BLaER1 treated with 17β-estradiol and CSF1 and Interleukin-3, amounts not matched to agents 10 nM and 100 nM (cell line): ENCODE measurements at regions not wholly inside any gene's neighbourhood (a gene's known extent, or its start where the extent isn't known, plus 50 kb on each side); places are given as distances from the start of the nearest gene placed in this dataset.

Experiments
- H3K27ac ChIP-seq, 11 experiments: shearing (Covaris generic); formaldehyde crosslinking; 2 replicates each; pipeline ENCODE4 v1.8.1; 2022
- H3K27me3 ChIP-seq, 11 experiments: shearing (Covaris generic); formaldehyde crosslinking; 2 replicates each; pipeline ENCODE4 v1.8.1; 2022
- H3K36me3 ChIP-seq, 11 experiments: shearing (Covaris generic); formaldehyde crosslinking; 2 replicates each; pipeline ENCODE4 v1.8.1; 2022
- H3K4me1 ChIP-seq, 10 experiments: shearing (Covaris generic); formaldehyde crosslinking; 2 replicates each; pipeline ENCODE4 v1.8.1; 2022
- H3K4me2 ChIP-seq, 11 experiments: shearing (Covaris generic); formaldehyde crosslinking; 2 replicates each; pipeline ENCODE4 v1.8.1; 2022
- H3K4me3 ChIP-seq, 10 experiments: shearing (Covaris generic); formaldehyde crosslinking; 2 replicates each; pipeline ENCODE4 v1.8.1; 2022
- H3K9ac ChIP-seq, 11 experiments: shearing (Covaris generic); formaldehyde crosslinking; 2 replicates each; pipeline ENCODE4 v1.8.1; 2022
- H3K9me3 ChIP-seq, 11 experiments: shearing (Covaris generic); formaldehyde crosslinking; replicated peaks in 1 of 11; 2 replicates each; pipeline ENCODE4 v1.8.1; 2022
- H4K20me1 ChIP-seq, 11 experiments: shearing (Covaris generic); formaldehyde crosslinking; 2 replicates each; pipeline ENCODE4 v1.8.1; 2022
- Cebpa-rat ChIP-seq, 11 experiments: shearing (Covaris generic); IDR thresholded peaks; 2 replicates each; pipeline ENCODE4 v1.8.1; 2022

DNA sequence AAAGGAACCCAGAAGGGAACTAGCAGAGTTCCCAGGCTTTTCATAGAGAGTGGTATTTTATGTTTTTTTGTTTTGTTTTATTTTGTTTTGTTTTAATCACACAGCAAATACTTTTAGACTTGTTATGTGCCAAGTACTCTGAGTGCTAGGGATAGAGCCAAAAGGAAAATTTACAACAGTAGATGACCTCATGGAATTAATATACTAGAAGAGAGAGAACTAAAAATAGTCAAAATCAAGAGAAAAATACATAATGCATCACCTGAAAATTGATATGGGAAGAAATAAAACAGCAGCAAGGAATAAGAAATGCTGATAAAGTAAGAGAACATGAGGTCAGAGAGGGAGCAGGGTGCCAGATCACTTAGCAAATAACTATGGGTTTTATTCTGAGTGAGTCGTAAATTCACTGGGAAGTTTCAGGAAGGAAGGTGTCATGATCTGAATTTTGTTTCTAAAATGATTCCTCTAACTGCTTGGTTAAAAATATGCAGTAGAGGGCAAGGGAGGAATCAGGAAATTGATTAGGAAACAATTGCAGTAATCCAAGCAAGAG is 351.0 kb downstream of the ANKRD7 start:
- Histone ChIP-seq H3K4me2 (no peak overlapping the region), H4K20me1 (no peaks in the 10 kb centered on the region), H3K4me1 (no peaks in the 10 kb centered on the region), H3K9me3 (no peaks in the 10 kb centered on the region), H3K27me3 (no peaks in the 10 kb centered on the region), H3K4me3 (no peak overlapping the region), H3K9ac (no peak overlapping the region), H3K36me3 (no peaks in the 10 kb centered on the region), H3K27ac (no peak overlapping the region)
- no peak for TF ChIP-seq Cebpa-rat (IDR thresholded peaks at IDR 0.05)

DNA sequence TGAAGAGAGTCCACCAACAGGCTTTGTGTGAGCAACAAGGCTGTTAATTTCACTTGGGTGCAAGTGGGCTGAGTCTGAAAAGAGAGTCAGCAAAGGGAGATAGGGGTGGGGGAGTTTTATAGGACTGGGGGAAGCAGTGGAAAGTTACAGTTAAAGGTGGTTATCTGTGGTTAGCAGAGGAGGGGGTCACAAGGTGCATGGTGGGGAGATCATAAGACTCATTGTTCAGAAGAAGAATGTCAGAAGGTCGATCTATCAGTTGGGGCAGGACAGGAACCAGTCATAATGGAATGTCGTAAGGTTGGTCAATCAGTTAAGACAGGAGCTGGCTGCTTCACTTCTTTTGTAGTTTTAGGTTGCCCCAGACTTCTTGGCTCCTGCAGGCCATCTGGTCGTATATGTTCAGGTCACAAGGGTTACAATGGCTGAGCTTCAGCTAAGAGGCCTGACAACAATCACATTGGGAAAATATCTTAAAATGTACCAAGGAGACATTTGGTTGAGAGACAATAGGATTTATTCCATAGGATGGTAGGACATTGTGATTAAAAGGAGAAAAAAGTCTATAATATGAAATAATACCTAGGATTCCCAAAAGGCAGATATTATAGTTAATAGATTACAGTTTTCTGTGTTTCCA is 356.4 kb downstream of the ANKRD7 start:
- Histone ChIP-seq H3K9ac (no peak overlapping the region), H4K20me1 (no peaks in the 10 kb centered on the region), H3K9me3 (peaks cover 0 to 4% (median 0%) of the 10 kb centered on the region in 11 experiments; a peak in 2 of 22 replicates), H3K27me3 (no peaks in the 10 kb centered on the region), H3K4me1 (no peaks in the 10 kb centered on the region), H3K4me3 (no peak overlapping the region), H3K36me3 (no peaks in the 10 kb centered on the region), H3K27ac (no peak overlapping the region), H3K4me2 (no peak overlapping the region)
- no peak for TF ChIP-seq Cebpa-rat (IDR thresholded peaks at IDR 0.05)

DNA sequence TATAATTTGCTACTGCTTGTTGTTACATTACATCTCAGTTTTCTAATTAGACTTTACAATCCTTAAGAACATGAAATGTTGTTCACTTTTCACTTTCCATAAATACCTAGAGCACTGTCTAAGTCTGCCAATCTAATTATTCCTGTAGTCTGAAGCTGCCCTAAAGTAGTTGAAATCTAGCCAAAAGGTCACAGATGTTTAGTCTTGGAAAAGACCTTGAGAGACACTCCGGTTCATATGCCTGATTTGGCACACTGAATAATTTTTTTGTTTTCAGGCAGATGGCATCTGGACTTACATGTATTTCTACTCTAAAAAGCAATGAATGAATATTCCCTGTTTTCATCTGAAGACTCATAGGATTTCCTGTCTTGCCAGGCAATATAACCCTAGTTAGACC is 359.1 kb downstream of the ANKRD7 start:
- no peaks in the 10 kb centered on the region for H3K4me1 ChIP-seq
- TF ChIP-seq Cebpa-rat (IDR thresholded peaks at IDR 0.05) = no peak
- no peak overlapping the region for H3K4me2 ChIP-seq
- no peak overlapping the region for H3K4me3 ChIP-seq
- H3K9me3 ChIP-seq = peaks cover 12 to 26% (median 22%) of the 10 kb centered on the region in 11 experiments
- H4K20me1 ChIP-seq = no peaks in the 10 kb centered on the region
- no peaks in the 10 kb centered on the region for H3K27me3 ChIP-seq
- H3K36me3 ChIP-seq = no peaks in the 10 kb centered on the region
- H3K9ac ChIP-seq = no peak overlapping the region
- no peak overlapping the region for H3K27ac ChIP-seq

DNA sequence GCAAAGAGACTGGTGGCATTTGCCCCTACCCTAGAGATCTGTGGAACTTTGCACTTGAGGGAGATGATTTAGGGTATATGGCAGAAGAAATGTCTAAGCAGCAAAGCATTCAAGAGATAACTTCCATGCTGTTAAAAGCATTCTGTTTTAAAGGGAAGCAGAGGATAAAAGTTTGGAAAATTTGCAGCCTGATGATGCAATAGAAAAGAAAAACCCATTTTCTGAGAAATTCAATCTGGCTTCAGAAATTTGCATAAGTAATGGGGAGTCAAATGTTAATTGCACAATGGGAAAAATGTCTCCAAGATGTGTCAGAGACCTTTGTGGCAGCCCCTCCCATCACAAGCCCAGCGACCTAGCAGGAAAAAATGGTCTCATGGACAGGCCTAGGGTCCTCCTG is 361.7 kb downstream of the ANKRD7 start:
- H3K27me3 ChIP-seq = no peaks in the 10 kb centered on the region
- H3K27ac ChIP-seq = no peak overlapping the region
- no peak overlapping the region for H3K4me2 ChIP-seq
- no peak overlapping the region for H3K9ac ChIP-seq
- no peak overlapping the region for H3K4me3 ChIP-seq
- no peaks in the 10 kb centered on the region for H3K36me3 ChIP-seq
- no peaks in the 10 kb centered on the region for H4K20me1 ChIP-seq
- no peaks in the 10 kb centered on the region for H3K4me1 ChIP-seq
- peaks cover 12 to 26% (median 22%) of the 10 kb centered on the region in 11 experiments for H3K9me3 ChIP-seq
- TF ChIP-seq Cebpa-rat (IDR thresholded peaks at IDR 0.05) = peak in 2 of 11 experiments; percentile 16 to 22; a peak in 1 of 22 replicates

DNA sequence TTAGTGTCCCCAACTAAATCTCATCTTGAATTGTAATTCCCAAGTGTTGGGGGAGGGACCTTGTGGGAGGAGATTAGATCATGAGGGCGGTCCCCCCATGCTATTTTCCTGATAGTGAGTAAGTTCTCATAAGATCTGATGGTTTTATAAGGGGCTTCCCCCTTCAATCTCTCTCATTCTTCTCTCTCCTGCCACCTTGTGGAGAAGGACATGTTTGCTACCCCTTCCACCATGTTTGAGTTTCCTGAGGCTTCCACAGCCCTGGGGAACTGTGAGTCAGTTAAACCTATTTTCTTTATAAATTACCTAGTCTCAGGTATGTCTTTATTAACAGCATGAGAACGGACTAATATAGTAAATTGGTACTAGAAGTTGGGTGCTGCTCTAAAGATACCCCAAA is 365.6 kb downstream of the ANKRD7 start:
- Histone ChIP-seq H3K4me2 (no peak overlapping the region), H3K27ac (no peak overlapping the region), H4K20me1 (no peaks in the 10 kb centered on the region), H3K9me3 (peaks cover 12 to 26% (median 22%) of the 10 kb centered on the region in 11 experiments), H3K36me3 (no peaks in the 10 kb centered on the region), H3K27me3 (no peaks in the 10 kb centered on the region), H3K9ac (no peak overlapping the region), H3K4me3 (no peak overlapping the region), H3K4me1 (no peaks in the 10 kb centered on the region)
- no peak for TF ChIP-seq Cebpa-rat (IDR thresholded peaks at IDR 0.05)

DNA sequence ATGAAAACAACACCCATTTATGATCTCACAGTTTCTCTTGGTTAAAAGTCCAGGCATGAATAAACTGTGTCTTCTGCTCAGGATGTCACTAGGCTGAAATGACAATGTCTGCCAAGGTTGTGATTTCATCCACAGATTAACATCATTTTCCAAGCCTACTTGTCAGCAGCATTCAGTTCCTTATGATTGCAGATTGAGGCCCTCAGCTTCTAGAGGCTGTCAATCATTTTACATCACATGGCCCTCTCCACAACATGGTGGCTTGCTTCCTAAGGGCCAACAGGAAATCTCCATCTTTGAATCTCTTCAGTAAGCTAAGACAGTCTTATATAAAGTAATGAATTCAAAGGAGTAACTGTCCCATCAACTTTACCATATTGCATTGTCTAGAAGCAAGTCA is 377.6 kb downstream of the ANKRD7 start:
- no peaks in the 10 kb centered on the region for H3K4me1 ChIP-seq
- H3K36me3 ChIP-seq = no peaks in the 10 kb centered on the region
- no peak for TF ChIP-seq Cebpa-rat (IDR thresholded peaks at IDR 0.05)
- no peak overlapping the region for H3K4me2 ChIP-seq
- H3K4me3 ChIP-seq = no peak overlapping the region
- H3K27me3 ChIP-seq = no peaks in the 10 kb centered on the region
- peaks cover 0 to 5% (median 0%) of the 10 kb centered on the region in 11 experiments; a peak in 2 of 22 replicates for H3K9me3 ChIP-seq
- no peak overlapping the region for H3K27ac ChIP-seq
- no peak overlapping the region for H3K9ac ChIP-seq
- no peaks in the 10 kb centered on the region for H4K20me1 ChIP-seq

DNA sequence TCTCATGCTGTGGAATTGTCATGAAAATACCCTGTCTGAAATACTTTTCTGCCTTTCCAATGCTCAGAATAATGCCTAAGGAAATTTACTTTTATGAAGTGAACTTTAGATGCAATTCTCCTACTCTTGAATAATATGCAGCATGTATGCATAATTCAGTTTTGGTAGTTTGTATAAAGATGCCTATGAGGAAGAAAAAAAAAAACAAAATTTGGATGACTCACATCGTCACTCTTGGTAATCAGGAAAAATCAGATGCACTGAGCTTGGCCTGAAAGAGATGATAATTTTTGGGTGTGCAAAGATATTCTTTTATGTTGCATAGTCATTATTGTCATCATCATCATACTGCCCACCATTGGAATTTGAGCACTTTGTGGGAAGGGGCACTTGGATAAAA is 382.1 kb downstream of the ANKRD7 start:
- Histone ChIP-seq H4K20me1 (no peaks in the 10 kb centered on the region), H3K36me3 (no peaks in the 10 kb centered on the region), H3K9ac (no peak overlapping the region), H3K4me1 (no peaks in the 10 kb centered on the region), H3K9me3 (no peaks in the 10 kb centered on the region), H3K4me3 (no peak overlapping the region), H3K4me2 (no peak overlapping the region), H3K27me3 (no peaks in the 10 kb centered on the region), H3K27ac (no peak overlapping the region)
- TF ChIP-seq Cebpa-rat (IDR thresholded peaks at IDR 0.05) = no peak

DNA sequence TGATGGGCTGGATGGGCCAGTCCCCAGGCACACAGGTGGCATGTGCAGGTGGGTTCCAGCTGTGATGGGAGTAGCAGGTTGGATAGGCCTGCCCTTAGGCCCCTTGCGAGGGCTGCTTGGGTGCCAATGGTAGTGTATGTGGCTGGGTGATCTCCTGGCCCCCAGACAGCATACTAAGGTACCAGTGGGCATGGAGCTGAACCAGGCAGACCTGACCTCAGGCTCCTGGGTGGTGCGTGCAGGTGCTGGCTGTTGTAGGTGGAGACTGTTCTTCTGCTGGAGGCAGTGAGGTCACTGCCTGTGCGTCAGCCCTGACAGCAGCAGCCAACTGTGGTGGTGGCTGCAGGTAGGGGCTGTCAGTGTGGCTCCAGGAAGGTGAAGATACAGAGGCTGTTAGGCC is 384.7 kb downstream of the ANKRD7 start:
- no peak overlapping the region for H3K4me2 ChIP-seq
- TF ChIP-seq Cebpa-rat (IDR thresholded peaks at IDR 0.05) = no peak
- no peaks in the 10 kb centered on the region for H3K9me3 ChIP-seq
- H3K27me3 ChIP-seq = no peaks in the 10 kb centered on the region
- no peaks in the 10 kb centered on the region for H4K20me1 ChIP-seq
- no peak overlapping the region for H3K9ac ChIP-seq
- H3K4me3 ChIP-seq = no peak overlapping the region
- H3K4me1 ChIP-seq = no peaks in the 10 kb centered on the region
- no peak overlapping the region for H3K27ac ChIP-seq
- H3K36me3 ChIP-seq = no peaks in the 10 kb centered on the region

DNA sequence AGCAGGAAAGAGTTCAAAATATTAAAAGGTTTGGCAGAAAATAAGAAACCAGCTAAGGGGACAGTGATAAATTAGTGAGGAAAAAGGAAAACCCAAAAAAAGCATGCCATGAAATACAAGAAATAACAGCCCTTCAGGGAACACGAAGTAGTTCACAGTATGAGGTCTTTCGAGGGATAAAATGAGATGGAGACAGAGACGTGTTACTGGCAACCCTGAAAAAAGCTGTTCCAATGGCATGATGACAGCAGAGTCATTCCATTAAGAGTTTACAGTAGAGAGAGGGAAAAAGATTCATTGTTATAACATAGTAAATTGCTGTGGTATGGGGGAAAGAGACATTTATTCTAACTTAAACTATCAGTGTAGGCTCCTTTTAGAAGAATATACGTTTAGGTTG is 391.2 kb downstream of the ANKRD7 start:
- H3K4me3 ChIP-seq = no peak overlapping the region
- H3K27ac ChIP-seq = no peak overlapping the region
- TF ChIP-seq Cebpa-rat (IDR thresholded peaks at IDR 0.05) = no peak
- no peak overlapping the region for H3K9ac ChIP-seq
- H4K20me1 ChIP-seq = no peaks in the 10 kb centered on the region
- H3K9me3 ChIP-seq = no peaks in the 10 kb centered on the region
- no peak overlapping the region for H3K4me2 ChIP-seq
- no peaks in the 10 kb centered on the region for H3K36me3 ChIP-seq
- H3K27me3 ChIP-seq = no peaks in the 10 kb centered on the region
- no peaks in the 10 kb centered on the region for H3K4me1 ChIP-seq

DNA sequence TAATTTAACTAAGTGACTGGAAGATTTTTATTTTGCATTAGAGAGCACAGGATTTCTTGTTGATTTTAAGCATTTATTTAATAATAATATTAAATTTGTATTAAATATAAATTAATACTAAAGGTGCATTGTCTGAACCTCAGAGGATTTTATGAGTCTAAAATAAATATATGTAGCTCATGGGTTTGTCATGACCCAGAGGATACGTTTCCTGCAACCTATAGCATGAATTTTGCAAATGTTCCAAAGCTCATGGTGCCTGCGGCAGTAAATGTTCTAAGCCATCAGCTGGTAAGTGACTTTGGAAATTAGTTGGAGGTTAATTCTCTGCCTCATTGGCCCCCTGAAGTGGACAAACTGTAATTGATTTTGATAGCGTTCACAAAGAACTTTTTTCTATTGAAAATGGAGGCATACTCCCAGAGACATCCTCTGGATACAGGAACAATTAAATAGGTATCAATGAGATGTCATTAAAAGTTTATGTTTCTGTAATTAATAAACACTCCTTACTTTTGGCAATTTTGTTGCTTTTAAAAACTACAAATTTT is 397.4 kb downstream of the ANKRD7 start:
- no peaks in the 10 kb centered on the region for H3K27me3 ChIP-seq
- H3K4me1 ChIP-seq = no peaks in the 10 kb centered on the region
- no peak overlapping the region for H3K9ac ChIP-seq
- H3K4me3 ChIP-seq = no peak overlapping the region
- no peaks in the 10 kb centered on the region for H4K20me1 ChIP-seq
- no peak for TF ChIP-seq Cebpa-rat (IDR thresholded peaks at IDR 0.05)
- no peak overlapping the region for H3K4me2 ChIP-seq
- H3K27ac ChIP-seq = no peak overlapping the region
- peaks cover 4 to 5% (median 4%) of the 10 kb centered on the region in 11 experiments; a peak in 21 of 22 replicates for H3K9me3 ChIP-seq
- H3K36me3 ChIP-seq = no peaks in the 10 kb centered on the region
